ENCODE measurements at regions not wholly inside any gene's neighbourhood (a gene's known extent, or its start where the extent isn't known, plus 50 kb on each side); places are given as distances from the start of the nearest gene placed in this dataset.

- no peak for DNase-seq
Measured at GRCh38 chr15:69577397-69577796, 124.8 kb downstream of the RPLP1 start.

- no peak for DNase-seq
Measured at GRCh38 chr15:69578252-69578651, 125.6 kb downstream of the RPLP1 start.

- DNase-seq, result no peak
Measured at GRCh38 chr15:69578787-69579583, 126.4 kb downstream of the RPLP1 start.

- no peak for DNase-seq
Measured at GRCh38 chr15:69579950-69580618, 127.5 kb downstream of the RPLP1 start.

GRCh38 chr15:69583626-69584025 lies 131.0 kb downstream of the RPLP1 start:
- no peak for DNase-seq

GRCh38 chr15:69585937-69586336 lies 133.3 kb downstream of the RPLP1 start:
- no peak for DNase-seq

GRCh38 chr15:69586721-69587120 lies 134.1 kb downstream of the RPLP1 start:
- DNase-seq, result no peak

- no peak for DNase-seq
Measured at GRCh38 chr15:69587723-69588426, 135.3 kb downstream of the RPLP1 start.

- no peak for DNase-seq
Measured at GRCh38 chr15:69590201-69590710, 137.6 kb downstream of the RPLP1 start.

- DNase-seq, result no peak
Measured at GRCh38 chr15:69590932-69591524, 138.4 kb downstream of the RPLP1 start.

GRCh38 chr15:69591905-69592508 lies 139.4 kb downstream of the RPLP1 start:
- no peak for DNase-seq

GRCh38 chr15:69592954-69593353 lies 140.3 kb downstream of the RPLP1 start:
- no peak for DNase-seq

GRCh38 chr15:69593488-69593887 lies 140.9 kb downstream of the RPLP1 start:
- DNase-seq, result no peak

GRCh38 chr15:69593981-69594966 lies 141.7 kb downstream of the RPLP1 start:
- no peak for DNase-seq

GRCh38 chr15:69595009-69595791 lies 142.6 kb downstream of the RPLP1 start:
- DNase-seq, result no peak

- DNase-seq, result no peak
Measured at GRCh38 chr15:69597061-69597592, 144.5 kb downstream of the RPLP1 start.

GRCh38 chr15:69599271-69599670 lies 146.7 kb downstream of the RPLP1 start:
- no peak for DNase-seq

- DNase-seq, result no peak
Measured at GRCh38 chr15:69600556-69601085, 148.0 kb downstream of the RPLP1 start.

- no peak for DNase-seq
Measured at GRCh38 chr15:69601711-69602504, 149.3 kb downstream of the RPLP1 start.
